ENCODE measurements at regions not wholly inside any gene's neighbourhood (a gene's known extent, or its start where the extent isn't known, plus 50 kb on each side); places are given as distances from the start of the nearest gene placed in this dataset.
"Not testable (repeated sequence)": the region's sequence is repeated elsewhere in the genome, so short reads cannot be mapped to it uniquely, and the experiment has no call there.

DNA sequence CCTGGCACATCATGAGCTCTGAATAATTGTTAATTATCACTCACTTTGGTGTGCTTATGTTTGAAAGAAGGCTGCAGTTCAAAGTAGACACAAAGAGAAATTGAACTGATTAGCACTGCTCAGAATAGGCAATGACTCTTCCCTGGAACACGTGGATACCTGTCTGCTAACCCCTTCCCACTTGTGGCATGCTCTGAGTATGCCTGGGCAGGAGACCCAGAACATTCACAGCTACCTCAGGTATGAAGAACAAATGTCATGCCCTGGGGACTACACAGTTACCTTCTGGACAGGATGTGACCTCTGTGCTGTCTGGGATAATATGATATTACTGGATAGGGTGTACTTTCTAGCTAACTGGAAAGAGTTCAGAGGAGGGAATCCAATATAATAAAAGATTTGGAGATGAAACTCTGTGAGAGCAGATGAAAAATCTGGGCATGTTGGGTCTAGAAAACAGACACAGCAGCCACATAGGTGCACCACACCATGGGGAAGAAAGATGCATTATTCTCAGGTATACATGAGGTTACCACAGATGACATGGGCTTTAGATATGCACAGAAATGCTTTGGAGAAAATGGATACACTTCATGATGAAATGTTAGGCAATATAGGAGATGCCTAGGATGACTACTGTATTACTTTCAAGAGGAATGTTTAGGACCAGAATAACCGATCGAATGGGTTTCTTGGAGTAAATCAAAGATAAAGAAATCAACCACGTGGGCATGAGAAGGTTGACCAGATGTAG, 324.2 kb upstream of the PREP start:
- no peak for DNase-seq (ENCODE audit: low read depth)

- no peak for DNase-seq (ENCODE audit: low read depth)
Measured at GRCh38 chr6:105714846-105715245, 312.0 kb upstream of the PREP start.

DNA sequence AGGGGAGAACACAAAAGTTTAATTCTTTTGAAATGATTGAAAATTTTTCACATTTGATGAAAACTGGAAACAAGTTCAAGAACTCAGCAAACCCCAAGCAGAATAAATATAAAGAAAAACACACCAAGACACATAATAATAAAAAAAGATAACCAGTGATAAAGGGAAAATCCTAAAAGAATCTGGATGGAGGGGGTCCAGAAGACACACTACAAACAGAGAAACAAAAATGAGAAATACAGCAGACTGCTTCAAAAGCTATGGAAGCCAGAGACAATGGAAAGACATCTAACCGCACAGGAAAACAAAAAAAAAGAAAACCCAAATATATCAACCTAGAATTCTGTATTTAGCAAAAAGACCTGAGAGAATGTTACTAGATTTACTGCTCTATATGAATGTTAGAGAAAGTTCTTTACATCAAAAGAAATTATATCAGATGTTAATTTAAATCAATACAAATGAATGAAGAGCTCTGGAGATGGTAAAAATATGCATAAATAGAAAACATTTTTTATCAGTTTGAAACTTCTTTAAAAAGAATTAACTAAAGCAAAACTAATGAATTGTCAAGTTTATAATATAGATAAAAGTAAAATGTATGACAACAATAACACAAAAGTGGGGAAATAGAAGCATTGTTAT, 310.7 kb upstream of the PREP start:
- no peak for DNase-seq (ENCODE audit: low read depth)

DNA sequence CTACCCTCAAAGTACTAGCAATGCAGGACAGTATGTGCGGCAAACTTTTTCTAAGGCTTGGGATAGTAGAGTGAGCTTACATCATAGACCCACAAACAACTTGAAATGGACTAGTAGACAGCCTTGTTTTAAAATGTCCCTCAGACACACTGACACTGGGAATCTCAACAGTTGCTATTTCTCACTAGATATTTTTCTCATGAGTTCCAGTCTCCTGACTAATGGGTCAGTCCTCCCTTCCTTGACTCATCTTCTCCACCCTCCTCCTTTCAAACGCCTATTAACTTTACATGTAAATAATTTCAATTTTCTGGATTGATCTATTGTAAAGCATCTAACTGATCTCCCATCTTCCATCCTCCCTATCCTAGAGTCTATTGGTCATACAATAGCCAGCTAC, 308.3 kb upstream of the PREP start:
- DNase-seq (ENCODE audit: low read depth), result no peak

DNA sequence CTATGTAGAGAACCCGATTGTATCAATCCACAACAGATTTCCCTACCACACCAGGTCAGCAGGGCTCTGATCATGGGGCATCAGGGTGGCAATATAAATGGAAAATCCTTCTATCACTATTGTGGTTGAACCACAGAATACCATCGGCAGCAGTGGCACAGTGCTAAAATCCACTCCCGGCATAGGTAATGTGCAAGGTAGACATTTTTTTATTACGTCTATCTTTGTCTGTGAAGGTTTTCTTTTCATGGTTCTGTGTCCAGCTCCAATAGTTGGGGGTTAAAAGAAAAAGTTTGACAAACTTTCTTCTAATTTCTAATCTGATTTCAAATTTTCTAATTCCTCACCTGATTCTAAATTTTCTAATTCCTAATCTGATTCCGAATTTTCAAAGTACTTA, 302.7 kb upstream of the PREP start:
- no peak for DNase-seq (ENCODE audit: low read depth)

DNA sequence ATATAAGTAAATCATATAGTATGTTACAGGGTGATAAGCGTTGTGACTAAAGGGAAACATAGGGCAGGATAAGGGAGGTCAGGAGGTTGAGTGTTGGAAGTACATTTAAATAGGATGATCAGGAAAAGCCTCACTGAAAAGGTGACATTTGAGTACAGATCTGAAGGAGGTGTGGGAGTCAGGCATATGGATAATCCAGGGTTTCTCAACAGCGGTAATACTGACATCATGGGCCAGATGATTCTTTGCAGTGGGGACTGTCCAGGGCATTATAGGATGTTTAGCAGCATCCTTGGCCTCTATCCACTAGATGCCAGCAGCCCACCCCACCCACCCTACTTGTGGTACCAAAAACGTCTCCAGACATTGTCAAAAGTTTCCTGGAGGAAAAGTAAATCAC, 292.6 kb upstream of the PREP start:
- no peak for DNase-seq (ENCODE audit: low read depth)

- DNase-seq (ENCODE audit: low read depth), result no peak
Measured at GRCh38 chr6:105692613-105693215, 289.8 kb upstream of the PREP start.

DNA sequence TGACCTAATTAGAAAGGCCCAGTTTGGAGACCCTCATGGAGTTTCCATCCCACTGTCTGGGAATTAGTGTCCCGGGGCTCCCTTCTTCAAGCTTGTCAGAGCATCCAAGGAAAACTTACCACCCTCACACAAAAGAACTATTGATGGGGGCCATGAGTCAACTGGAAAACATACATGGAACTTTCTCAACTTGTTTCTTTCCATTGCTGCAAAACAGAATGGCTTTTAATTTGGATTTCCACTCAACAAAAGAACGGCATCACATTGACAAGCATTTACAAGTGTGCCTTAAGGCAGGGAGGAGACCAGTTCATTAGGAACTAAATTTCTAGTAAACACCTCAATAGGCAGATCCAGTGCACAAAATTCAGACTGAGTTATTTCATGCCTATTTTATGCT, 289.1 kb upstream of the PREP start:
- DNase-seq (ENCODE audit: low read depth), result no peak

DNA sequence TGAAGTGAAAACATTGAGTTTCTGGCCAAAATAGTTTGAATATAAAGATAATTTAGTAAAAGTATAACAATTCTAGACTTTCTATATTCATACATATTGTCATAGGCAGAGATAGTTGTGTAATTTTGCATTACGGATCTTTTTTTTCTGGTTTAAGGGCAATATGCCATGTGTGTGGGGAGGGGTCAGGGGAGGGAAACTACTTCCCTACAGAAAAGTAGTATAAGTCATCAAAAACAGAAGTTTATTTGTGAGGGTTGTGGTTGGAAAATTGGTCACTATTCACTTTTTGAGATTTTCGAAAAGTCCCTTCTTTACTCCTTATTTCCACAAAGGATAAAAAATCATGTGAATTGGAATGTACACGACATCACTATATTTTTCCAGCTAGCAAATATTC, 288.2 kb upstream of the PREP start:
- no peak for DNase-seq (ENCODE audit: low read depth)

DNA sequence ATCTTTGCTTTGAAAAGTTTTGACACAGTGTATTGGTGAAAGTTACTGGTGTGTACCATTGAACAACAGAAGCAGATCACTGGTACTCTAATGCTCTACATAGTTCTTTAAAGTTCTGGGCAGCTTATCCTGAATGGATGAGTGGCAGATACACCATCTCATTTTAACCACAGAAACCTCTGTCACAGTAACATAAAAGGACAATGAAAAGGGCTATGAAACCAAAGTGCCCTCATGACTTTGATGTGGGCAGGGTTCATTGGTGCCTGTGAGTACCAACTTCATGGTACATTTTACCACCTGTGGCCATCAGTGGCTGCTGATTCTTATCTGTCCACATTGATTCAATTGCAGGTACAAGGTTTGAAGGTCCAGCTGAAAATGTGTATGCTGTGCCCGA, 285.7 kb upstream of the PREP start:
- no peak for DNase-seq (ENCODE audit: low read depth)

DNA sequence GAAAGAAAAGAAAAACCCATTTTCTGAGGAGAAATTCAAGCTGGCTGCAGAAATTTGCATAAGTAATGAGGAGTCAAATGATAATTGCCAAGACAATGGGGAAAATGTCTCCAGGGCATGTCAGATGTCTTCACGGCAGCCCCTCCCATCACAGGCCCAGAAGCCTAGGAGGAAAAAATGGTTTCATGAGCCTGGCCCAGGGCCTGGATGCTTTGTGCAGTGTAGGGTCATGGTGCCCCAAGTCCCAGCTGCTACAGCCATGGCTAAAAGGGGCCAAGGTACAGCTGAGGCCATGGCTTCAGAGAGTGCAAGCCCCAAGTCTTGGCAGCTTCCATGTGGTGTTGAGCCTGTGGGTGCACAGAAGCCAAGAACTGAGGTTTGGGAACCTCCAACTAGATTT, 283.9 kb upstream of the PREP start:
- DNase-seq (ENCODE audit: low read depth), result not testable (repeated sequence)

DNA sequence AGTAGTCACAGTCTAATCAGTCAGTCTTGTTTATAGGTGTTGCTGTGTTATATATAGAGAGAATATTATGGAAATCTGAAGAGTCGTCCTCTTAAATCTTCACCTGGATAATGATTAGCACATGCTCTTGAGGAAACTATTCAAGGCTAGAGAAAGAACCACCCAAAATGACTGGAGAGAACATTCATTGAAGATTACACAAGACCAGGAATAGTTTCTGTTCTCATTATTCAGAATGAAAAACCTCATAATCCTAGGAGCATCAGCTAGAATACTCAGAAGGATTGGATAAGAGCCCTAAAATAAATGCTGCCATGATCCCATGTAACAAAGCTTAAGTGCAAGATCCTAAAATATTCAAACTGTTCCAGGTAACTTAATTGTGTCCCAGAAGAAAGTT, 278.2 kb upstream of the PREP start:
- no peak for DNase-seq (ENCODE audit: low read depth)

DNA sequence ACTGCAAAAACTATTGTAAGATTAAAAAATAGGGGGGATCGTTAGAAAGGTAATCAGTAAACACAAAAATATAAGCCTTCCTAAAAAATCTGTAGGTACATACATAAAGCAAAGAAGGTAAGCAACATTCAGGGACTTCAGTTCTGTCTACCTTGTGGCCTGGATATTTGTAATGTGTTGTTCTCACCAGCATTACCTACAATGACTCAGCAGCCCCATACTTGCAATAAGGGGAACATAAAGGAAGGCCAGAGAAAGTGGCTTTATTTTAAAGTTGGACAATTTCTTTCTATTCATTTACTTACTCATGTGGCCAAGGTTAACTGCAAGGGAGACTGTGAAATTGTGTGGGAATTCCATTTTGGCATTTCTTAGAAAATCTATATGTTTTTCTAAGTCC, 277.2 kb upstream of the PREP start:
- DNase-seq (ENCODE audit: low read depth), result no peak

GRCh38 chr6:105678516-105678915, 275.6 kb upstream of the PREP start:
- DNase-seq (ENCODE audit: low read depth), result peak; percentile 36

GRCh38 chr6:105677671-105678475, 275.0 kb upstream of the PREP start:
- peak; percentile 18 for DNase-seq (ENCODE audit: low read depth)

GRCh38 chr6:105676857-105677256, 274.0 kb upstream of the PREP start:
- DNase-seq (ENCODE audit: low read depth), result no peak

DNA sequence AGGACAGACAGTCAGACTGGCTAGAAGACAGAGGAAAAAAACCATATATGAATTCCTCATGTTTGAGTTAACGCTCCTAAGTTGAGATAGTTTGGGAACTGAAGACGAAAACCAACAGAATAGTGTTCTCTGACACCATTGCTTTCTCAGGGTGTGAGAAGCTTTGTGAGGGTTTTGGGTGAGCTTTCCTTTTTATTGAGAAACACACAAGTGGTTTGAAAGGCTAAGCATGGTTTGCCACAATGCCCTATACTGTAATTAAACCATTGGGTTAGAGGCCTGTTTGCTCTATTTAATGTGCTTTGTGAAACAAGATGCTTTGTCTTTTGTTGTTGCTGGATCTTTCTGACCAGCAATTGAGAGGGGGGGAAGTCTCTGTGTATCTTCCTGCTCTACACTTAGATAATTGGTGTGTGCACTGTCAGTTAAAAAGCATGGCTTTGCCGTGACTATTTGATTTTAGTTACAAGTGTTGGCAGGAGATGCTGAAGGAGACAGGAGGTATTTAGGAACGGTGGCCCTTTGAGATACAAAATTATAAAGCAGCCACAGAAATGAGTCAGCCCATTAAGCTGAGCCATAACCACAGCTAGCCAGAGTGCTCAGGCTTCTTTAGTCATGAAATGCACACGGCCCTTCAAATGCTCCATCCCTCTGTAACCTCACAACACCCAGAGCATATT, 273.0 kb upstream of the PREP start:
- DNase-seq (ENCODE audit: low read depth), result peak; percentile 91

- DNase-seq (ENCODE audit: low read depth), result not testable (repeated sequence)
Measured at GRCh38 chr6:105672856-105673538, 270.1 kb upstream of the PREP start.

DNA sequence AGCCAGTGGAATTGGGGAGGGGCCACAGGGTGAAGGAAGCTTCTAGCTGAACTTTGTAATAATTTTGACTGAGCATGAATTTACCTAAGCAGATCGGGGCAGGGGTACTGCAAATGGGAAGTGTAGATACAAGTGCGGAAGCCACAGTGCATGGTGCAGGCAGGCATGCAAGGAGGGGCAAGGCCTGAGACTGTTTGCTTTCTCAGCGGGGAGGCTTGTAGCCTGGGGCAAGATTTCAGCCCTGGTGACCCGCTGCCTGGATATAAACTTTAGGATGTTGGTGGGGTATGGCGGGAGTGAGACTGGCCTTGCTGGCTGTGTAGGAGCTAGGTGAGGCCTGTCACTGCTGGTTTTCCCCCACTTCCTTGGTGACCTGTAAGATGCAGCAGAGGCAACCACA, 266.4 kb upstream of the PREP start:
- DNase-seq (ENCODE audit: low read depth), result no peak

GRCh38 chr6:105667056-105667455, 264.2 kb upstream of the PREP start:
- no peak for DNase-seq (ENCODE audit: low read depth)

DNA sequence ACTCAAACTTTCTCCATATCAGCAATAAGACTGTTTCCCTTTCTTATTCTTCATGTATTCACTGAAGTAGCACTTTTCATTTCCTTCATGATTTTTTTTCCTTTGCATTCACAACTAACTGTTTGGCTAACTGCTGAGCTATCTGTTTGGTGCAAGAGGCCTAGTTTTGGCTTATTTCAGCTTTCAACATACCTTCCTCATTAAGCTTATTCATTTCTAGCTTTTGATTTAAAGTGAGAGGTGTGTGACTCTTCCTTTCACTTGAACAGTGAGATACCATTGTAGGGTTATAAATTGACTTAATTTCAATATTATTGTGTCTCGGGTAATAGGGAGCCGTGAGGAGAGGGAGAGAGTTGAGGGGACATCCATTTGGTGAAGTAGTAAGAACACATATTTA, 262.0 kb upstream of the PREP start:
- DNase-seq (ENCODE audit: low read depth), result no peak

GRCh38 chr6:105651969-105652368, 249.1 kb upstream of the PREP start:
- no peak for DNase-seq (ENCODE audit: low read depth)
